Neuronal stem cell (in vitro differentiated cells): ENCODE measurements at regions not wholly inside any gene's neighbourhood (a gene's known extent, or its start where the extent isn't known, plus 50 kb on each side); places are given as distances from the start of the nearest gene placed in this dataset.
A peak's percentile ranks its signal among the peaks of the same experiment; 100 is the strongest.

ENCODE experiments used
- DNase-seq: peaks from one replicate; pipeline ENCODE4 v3.0.0-alpha.2; 2013; ENCODE audit warnings: low spot score
- H2AFZ ChIP-seq: one replicate; pipeline ENCODE4 v1.6.1; 2013; ENCODE audit warnings: mild to moderate bottlenecking, low read length, inconsistent platforms
- H2AK5ac ChIP-seq: 2 replicates; pipeline ENCODE4 v1.6.1; 2013; ENCODE audit warnings: low read depth, mild to moderate bottlenecking, inconsistent platforms, low read length, moderate library complexity, mixed read lengths
- H2BK120ac ChIP-seq: 2 replicates; pipeline ENCODE4 v1.6.1; 2013; ENCODE audit warnings: low read depth, mild to moderate bottlenecking, inconsistent platforms, low read length, moderate library complexity, mixed read lengths
- H2BK12ac ChIP-seq: one replicate; pipeline ENCODE4 v1.6.1; 2013; ENCODE audit warnings: low read length, inconsistent platforms
- H2BK15ac ChIP-seq: 2 replicates; pipeline ENCODE4 v1.6.1; 2013; ENCODE audit warnings: mild to moderate bottlenecking, low read length, inconsistent platforms, mixed read lengths
- H2BK5ac ChIP-seq: one replicate; pipeline ENCODE4 v1.6.1; 2013; ENCODE audit warnings: inconsistent platforms, mild to moderate bottlenecking, low read length, moderate library complexity
- H3K14ac ChIP-seq: one replicate; pipeline ENCODE4 v1.6.1; 2013; ENCODE audit warnings: low read length, inconsistent platforms
- H3K18ac ChIP-seq: 2 replicates; pipeline ENCODE4 v1.6.1; 2013; ENCODE audit warnings: low read length, inconsistent platforms
- H3K23ac ChIP-seq: 2 replicates; pipeline ENCODE4 v1.6.1; 2013; ENCODE audit warnings: low read depth, mild to moderate bottlenecking, mixed read lengths, low read length, inconsistent platforms; ENCODE audit not compliant: poor library complexity
- H3K27ac ChIP-seq: replicated peaks from 3 replicates; pipeline ENCODE4 v1.5.1; 2013; ENCODE audit warnings: low read length, inconsistent platforms
- H3K27me3 ChIP-seq, 3 experiments: 2 replicates each; pipeline ENCODE4 v1.6.1; 2013; ENCODE audit warnings: low read length in 3 of 3, mild to moderate bottlenecking in 2 of 3, inconsistent platforms in 1 of 3, low read depth in 1 of 3, mixed read lengths in 1 of 3, moderate library complexity in 1 of 3; ENCODE audit not compliant: control insufficient read depth in 3 of 3, insufficient read depth in 3 of 3
- H3K36me3 ChIP-seq, 2 donors: replicated peaks in 1 of 2; 2 replicates each; pipeline ENCODE4 v1.6.1; 2013; ENCODE audit warnings: low read length in 2 of 2; ENCODE audit not compliant: control insufficient read depth in 2 of 2, insufficient read depth in 2 of 2
- H3K4ac ChIP-seq: 2 replicates; pipeline ENCODE4 v1.6.1; 2013; ENCODE audit warnings: inconsistent platforms, mild to moderate bottlenecking, low read length, moderate library complexity
- H3K4me1 ChIP-seq, 2 donors: 1 replicate in 1 of 2; 2 replicates in 1 of 2; pipeline ENCODE4 v1.6.1; 2013; ENCODE audit warnings: low read length in 2 of 2, low read depth in 1 of 2; ENCODE audit not compliant: control insufficient read depth in 2 of 2, insufficient read depth in 1 of 2
- H3K4me2 ChIP-seq: one replicate; pipeline ENCODE4 v1.6.1; 2013; ENCODE audit warnings: mild to moderate bottlenecking, low read length, inconsistent platforms; ENCODE audit not compliant: insufficient read depth, poor library complexity, severe bottlenecking
- H3K4me3 ChIP-seq, 2 donors: 2 replicates each; pipeline ENCODE4 v1.5.1; 2013; ENCODE audit warnings: low read length in 2 of 2, mild to moderate bottlenecking in 2 of 2, inconsistent platforms in 1 of 2, moderate library complexity in 1 of 2
- H3K79me1 ChIP-seq: one replicate; pipeline ENCODE4 v1.6.1; 2013; ENCODE audit warnings: low read depth, mild to moderate bottlenecking, inconsistent platforms, low read length, moderate library complexity
- H3K9ac ChIP-seq: one replicate; pipeline ENCODE4 v1.6.1; 2013; ENCODE audit warnings: mild to moderate bottlenecking, low read depth, low read length, inconsistent platforms; ENCODE audit not compliant: poor library complexity
- H3K9me3 ChIP-seq, 2 donors: replicated peaks in 1 of 2; 2 replicates each; pipeline versions ENCODE3 to v1.6.1; 2013; ENCODE audit warnings: low read length in 2 of 2, mild to moderate bottlenecking in 2 of 2, inconsistent platforms in 1 of 2, low read depth in 1 of 2, mixed read lengths in 1 of 2, moderate library complexity in 1 of 2; ENCODE audit not compliant: control insufficient read depth in 2 of 2, insufficient read depth in 1 of 2
- H4K8ac ChIP-seq: one replicate; pipeline ENCODE4 v1.6.1; 2013; ENCODE audit warnings: low read depth, mild to moderate bottlenecking, inconsistent platforms, low read length, moderate library complexity
- H4K91ac ChIP-seq: one replicate; pipeline ENCODE4 v1.6.1; 2013; ENCODE audit warnings: low read length, low read depth, mild to moderate bottlenecking, inconsistent platforms; ENCODE audit not compliant: poor library complexity
- WGBS, 2 donors: extraction: QIAGEN DNeasy Blood & Tissue Kit; methylation state at CpG; one replicate each; pipeline ENCODE4 v1.1.7; 2013; ENCODE audit warnings: missing lambda C conversion rate in 2 of 2, mixed read lengths in 1 of 2; ENCODE audit not compliant: insufficient read length in 2 of 2, insufficient replicate concordance in 1 of 2; ENCODE audit errors: extremely low coverage in 2 of 2; 5-methylcytosine and 5-hydroxymethylcytosine counted together

GRCh38 chr10:54947605-54948004, 146.6 kb upstream of the PCDH15 start:
- Histone ChIP-seq H2BK120ac (no peak overlapping the region), H3K14ac (no peak overlapping the region), H2AFZ (no peak overlapping the region), H3K79me1 (no peaks in the 10 kb centered on the region), H4K8ac (no peak overlapping the region), H3K9ac (no peak overlapping the region), H3K4me1 (no peaks in the 10 kb centered on the region), H3K23ac (no peak overlapping the region), H2AK5ac (no peak overlapping the region), H3K27ac (no peak overlapping the region), H3K4ac (no peak overlapping the region), H3K36me3 (no peaks in the 10 kb centered on the region), H3K4me2 (no peak overlapping the region), H2BK15ac (no peak overlapping the region), H3K4me3 (no peak overlapping the region), H2BK12ac (no peak overlapping the region), H2BK5ac (no peak overlapping the region), H3K9me3 (no peaks in the 10 kb centered on the region), H4K91ac (no peak overlapping the region), H3K18ac (no peak overlapping the region), H3K27me3 (no peaks in the 10 kb centered on the region)
- no peak for DNase-seq

GRCh38 chr10:54940418-54940817, 139.4 kb upstream of the PCDH15 start:
- Histone ChIP-seq H3K36me3 (no peaks in the 10 kb centered on the region), H2BK12ac (no peak overlapping the region), H3K4me3 (no peak overlapping the region), H3K18ac (no peak overlapping the region), H3K4me2 (no peak overlapping the region), H3K9ac (no peak overlapping the region), H4K91ac (no peak overlapping the region), H3K27ac (no peak overlapping the region), H2BK15ac (no peak overlapping the region), H2AK5ac (no peak overlapping the region), H3K14ac (no peak overlapping the region), H3K27me3 (no peaks in the 10 kb centered on the region), H3K4ac (no peak overlapping the region), H3K4me1 (no peaks in the 10 kb centered on the region), H2BK120ac (no peak overlapping the region), H2AFZ (no peak overlapping the region), H3K79me1 (no peaks in the 10 kb centered on the region), H3K9me3 (no peaks in the 10 kb centered on the region), H3K23ac (no peak overlapping the region), H2BK5ac (no peak overlapping the region), H4K8ac (no peak overlapping the region)
- no CpG with 5 or more reads among the region's 2 CpGs for WGBS, 2 donors
- no peak for DNase-seq

- Histone ChIP-seq H3K27ac (no peak overlapping the region), H2BK15ac (no peak overlapping the region), H2BK120ac (no peak overlapping the region), H4K8ac (no peak overlapping the region), H2BK12ac (no peak overlapping the region), H4K91ac (no peak overlapping the region), H3K9ac (no peak overlapping the region), H3K4me1 (no peaks in the 10 kb centered on the region), H2AFZ (no peak overlapping the region), H2BK5ac (no peak overlapping the region), H3K23ac (no peak overlapping the region), H3K4me3 (no peak overlapping the region), H3K18ac (no peak overlapping the region), H3K4ac (no peak overlapping the region), H3K27me3 (no peaks in the 10 kb centered on the region), H3K4me2 (no peak overlapping the region), H2AK5ac (no peak overlapping the region), H3K9me3 (peaks cover 6 to 8% of the 10 kb centered on the region in 2 donors), H3K79me1 (no peaks in the 10 kb centered on the region), H3K36me3 (no peaks in the 10 kb centered on the region), H3K14ac (no peak overlapping the region)
- WGBS, 2 donors: no CpG with 5 or more reads among the region's 1 CpG
- DNase-seq: no peak
Observed at GRCh38 chr10:54914049-54914448, 113.0 kb upstream of the PCDH15 start.

GRCh38 chr10:54909165-54909564, 108.1 kb upstream of the PCDH15 start:
- Histone ChIP-seq H2AK5ac (no peak overlapping the region), H3K14ac (no peak overlapping the region), H3K27me3 (no peaks in the 10 kb centered on the region), H3K9me3 (peaks cover 6 to 8% of the 10 kb centered on the region in 2 donors), H3K27ac (no peak overlapping the region), H3K23ac (no peak overlapping the region), H4K91ac (no peak overlapping the region), H2BK15ac (no peak overlapping the region), H3K9ac (no peak overlapping the region), H3K4me3 (no peak overlapping the region), H4K8ac (no peak overlapping the region), H3K36me3 (no peaks in the 10 kb centered on the region), H2AFZ (peak overlapping the region; percentile 18), H3K18ac (no peak overlapping the region), H3K4ac (no peak overlapping the region), H2BK12ac (no peak overlapping the region), H2BK5ac (no peak overlapping the region), H2BK120ac (no peak overlapping the region), H3K4me1 (no peaks in the 10 kb centered on the region), H3K79me1 (no peaks in the 10 kb centered on the region), H3K4me2 (no peak overlapping the region)
- no peak for DNase-seq
- no CpG with 5 or more reads among the region's 4 CpGs for WGBS, 2 donors
